ENCODE measurements at regions not wholly inside any gene's neighbourhood (a gene's known extent, or its start where the extent isn't known, plus 50 kb on each side); places are given as distances from the start of the nearest gene placed in this dataset.

DNA sequence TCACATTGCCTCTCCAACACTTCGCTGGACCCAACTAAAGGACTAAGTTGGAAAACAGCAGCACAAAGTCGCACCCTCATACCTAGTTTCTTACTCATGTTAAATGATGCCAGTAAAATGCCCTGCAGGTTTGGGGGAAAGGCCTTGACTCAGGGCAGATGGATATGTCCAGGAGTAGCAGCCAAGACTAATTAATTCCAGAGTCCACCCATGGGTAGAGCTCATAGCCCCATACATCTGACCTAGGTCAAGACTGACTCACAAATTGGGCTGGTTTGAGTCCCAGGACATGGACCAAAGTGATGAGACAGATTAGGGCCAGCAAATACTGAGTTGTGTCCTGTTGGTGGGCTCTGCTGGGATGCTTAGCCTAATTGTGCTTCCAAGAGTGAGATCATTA lies 224.0 kb upstream of the BTG1 start:
- TF ChIP-seq GABPA (IDR thresholded peaks at IDR 0.05; ENCODE audit: low read depth), result no peak
- TF ChIP-seq, protein P1, sequence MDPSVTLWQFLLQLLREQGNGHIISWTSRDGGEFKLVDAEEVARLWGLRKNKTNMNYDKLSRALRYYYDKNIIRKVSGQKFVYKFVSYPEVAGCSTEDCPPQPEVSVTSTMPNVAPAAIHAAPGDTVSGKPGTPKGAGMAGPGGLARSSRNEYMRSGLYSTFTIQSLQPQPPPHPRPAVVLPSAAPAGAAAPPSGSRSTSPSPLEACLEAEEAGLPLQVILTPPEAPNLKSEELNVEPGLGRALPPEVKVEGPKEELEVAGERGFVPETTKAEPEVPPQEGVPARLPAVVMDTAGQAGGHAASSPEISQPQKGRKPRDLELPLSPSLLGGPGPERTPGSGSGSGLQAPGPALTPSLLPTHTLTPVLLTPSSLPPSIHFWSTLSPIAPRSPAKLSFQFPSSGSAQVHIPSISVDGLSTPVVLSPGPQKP (IDR thresholded peaks at IDR 0.05; ENCODE audit: low read depth, low read length), result no peak
- no peak for TF ChIP-seq SMC3 (IDR thresholded peaks at IDR 0.05; ENCODE audit: borderline replicate concordance, low read length)
- TF ChIP-seq, protein P2, sequence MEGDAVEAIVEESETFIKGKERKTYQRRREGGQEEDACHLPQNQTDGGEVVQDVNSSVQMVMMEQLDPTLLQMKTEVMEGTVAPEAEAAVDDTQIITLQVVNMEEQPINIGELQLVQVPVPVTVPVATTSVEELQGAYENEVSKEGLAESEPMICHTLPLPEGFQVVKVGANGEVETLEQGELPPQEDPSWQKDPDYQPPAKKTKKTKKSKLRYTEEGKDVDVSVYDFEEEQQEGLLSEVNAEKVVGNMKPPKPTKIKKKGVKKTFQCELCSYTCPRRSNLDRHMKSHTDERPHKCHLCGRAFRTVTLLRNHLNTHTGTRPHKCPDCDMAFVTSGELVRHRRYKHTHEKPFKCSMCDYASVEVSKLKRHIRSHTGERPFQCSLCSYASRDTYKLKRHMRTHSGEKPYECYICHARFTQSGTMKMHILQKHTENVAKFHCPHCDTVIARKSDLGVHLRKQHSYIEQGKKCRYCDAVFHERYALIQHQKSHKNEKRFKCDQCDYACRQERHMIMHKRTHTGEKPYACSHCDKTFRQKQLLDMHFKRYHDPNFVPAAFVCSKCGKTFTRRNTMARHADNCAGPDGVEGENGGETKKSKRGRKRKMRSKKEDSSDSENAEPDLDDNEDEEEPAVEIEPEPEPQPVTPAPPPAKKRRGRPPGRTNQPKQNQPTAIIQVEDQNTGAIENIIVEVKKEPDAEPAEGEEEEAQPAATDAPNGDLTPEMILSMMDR (IDR thresholded peaks at IDR 0.05 in 2 of 3, conservative IDR thresholded peaks at IDR 0.05 in 1 of 3; ENCODE audit: control insufficient read depth in 2 of 3, extremely low read depth in 1 of 3, insufficient read depth in 1 of 3, low read depth in 3 of 3, low read length in 3 of 3), result no peak
- TF ChIP-seq MEF2A (IDR thresholded peaks at IDR 0.05; ENCODE audit: insufficient read depth, low read depth, low read length), result no peak
- no peak for TF ChIP-seq PML (IDR thresholded peaks at IDR 0.05; ENCODE audit: low read length)

All from GM12878 (cell line).